Endodermal cell (in vitro differentiated cells): ENCODE measurements at regions not wholly inside any gene's neighbourhood (a gene's known extent, or its start where the extent isn't known, plus 50 kb on each side); places are given as distances from the start of the nearest gene placed in this dataset.

Source experiments
- DNase-seq: peaks from one replicate; pipeline ENCODE4 v3.0.0-alpha.2; 2017
- H3K27ac ChIP-seq: 2 replicates; pipeline ENCODE4 v1.5.1; 2013; ENCODE audit warnings: mild to moderate bottlenecking, low read depth, low read length, moderate library complexity
- H3K27me3 ChIP-seq: 2 replicates; pipeline ENCODE4 v1.6.1; 2013; ENCODE audit warnings: mild to moderate bottlenecking, low read length, moderate library complexity; ENCODE audit not compliant: insufficient read depth, control insufficient read depth, poor library complexity, severe bottlenecking
- H3K36me3 ChIP-seq: 2 replicates; pipeline ENCODE4 v1.7.0; 2013; ENCODE audit warnings: mild to moderate bottlenecking, low read length, moderate library complexity; ENCODE audit not compliant: control insufficient read depth, insufficient read depth
- H3K4me1 ChIP-seq: one replicate; pipeline ENCODE4 v1.7.0; 2013; ENCODE audit warnings: low read length; ENCODE audit not compliant: control insufficient read depth, insufficient read depth
- H3K4me3 ChIP-seq: 2 replicates; pipeline ENCODE4 v1.5.1; 2013; ENCODE audit warnings: mild to moderate bottlenecking, low read length, moderate library complexity
- H3K9ac ChIP-seq: 2 replicates; pipeline ENCODE4 v1.6.1; 2013; ENCODE audit warnings: mild to moderate bottlenecking, low read length, moderate library complexity; ENCODE audit not compliant: poor library complexity, severe bottlenecking; ENCODE audit errors: extremely low read depth
- H3K9me3 ChIP-seq: 2 replicates; pipeline ENCODE4 v1.6.1; 2013; ENCODE audit warnings: mild to moderate bottlenecking, low read length, moderate library complexity; ENCODE audit not compliant: control insufficient read depth
- H3K27ac Mint-ChIP-seq: 2 replicates; pipeline ENCODE4 v1.8.0; 2020; ENCODE audit warnings: mixed read lengths
- H3K27me3 Mint-ChIP-seq: 2 replicates; pipeline ENCODE4 v1.8.0; 2021; ENCODE audit warnings: mild to moderate bottlenecking, mixed read lengths; ENCODE audit not compliant: insufficient read depth
- H3K36me3 Mint-ChIP-seq: 2 replicates; pipeline ENCODE4 v1.8.0; 2020; ENCODE audit warnings: low read depth, mixed read lengths
- H3K4me1 Mint-ChIP-seq: 2 replicates; pipeline ENCODE4 v1.8.0; 2020; ENCODE audit warnings: mixed read lengths
- H3K4me3 Mint-ChIP-seq: 2 replicates; pipeline ENCODE4 v1.8.0; 2020; ENCODE audit warnings: mild to moderate bottlenecking, moderate library complexity, mixed read lengths
- H3K9me3 Mint-ChIP-seq: 2 replicates; pipeline ENCODE4 v1.8.0; 2020; ENCODE audit warnings: mild to moderate bottlenecking, mixed read lengths
- WGBS, 2 experiments: methylation state at CpG; one replicate each; pipeline versions ENCODE4 v1.1.5 to v1.1.7; 2013; ENCODE audit warnings: missing lambda C conversion rate in 2 of 2, mixed read lengths in 1 of 2; ENCODE audit not compliant: insufficient coverage in 1 of 2, insufficient read length in 1 of 2; 5-methylcytosine and 5-hydroxymethylcytosine counted together
- TF ChIP-seq, protein P1 (sequence below): fragments of 200-600 bp; sonication (generic); conservative IDR thresholded peaks from 2 replicates; pipeline ENCODE4 v1.5.0; 2021; ENCODE audit warnings: antibody characterized with exemption, mild to moderate bottlenecking

- 80 to 93% methylated on average over 2 of the region's 2 CpGs for WGBS, 2 experiments
- Mint-ChIP-seq H3K36me3 (no peaks in the 10 kb centered on the region), H3K9me3 (no peaks in the 10 kb centered on the region), H3K4me3 (no peak overlapping the region), H3K4me1 (no peaks in the 10 kb centered on the region), H3K27me3 (no peaks in the 10 kb centered on the region), H3K27ac (no peak overlapping the region)
- Histone ChIP-seq H3K4me1 (no peaks in the 10 kb centered on the region), H3K36me3 (no peaks in the 10 kb centered on the region), H3K4me3 (no peak overlapping the region), H3K27ac (no peak overlapping the region), H3K9ac (no peak overlapping the region), H3K9me3 (no peaks in the 10 kb centered on the region), H3K27me3 (no peaks in the 10 kb centered on the region)
- TF ChIP-seq, protein P1, sequence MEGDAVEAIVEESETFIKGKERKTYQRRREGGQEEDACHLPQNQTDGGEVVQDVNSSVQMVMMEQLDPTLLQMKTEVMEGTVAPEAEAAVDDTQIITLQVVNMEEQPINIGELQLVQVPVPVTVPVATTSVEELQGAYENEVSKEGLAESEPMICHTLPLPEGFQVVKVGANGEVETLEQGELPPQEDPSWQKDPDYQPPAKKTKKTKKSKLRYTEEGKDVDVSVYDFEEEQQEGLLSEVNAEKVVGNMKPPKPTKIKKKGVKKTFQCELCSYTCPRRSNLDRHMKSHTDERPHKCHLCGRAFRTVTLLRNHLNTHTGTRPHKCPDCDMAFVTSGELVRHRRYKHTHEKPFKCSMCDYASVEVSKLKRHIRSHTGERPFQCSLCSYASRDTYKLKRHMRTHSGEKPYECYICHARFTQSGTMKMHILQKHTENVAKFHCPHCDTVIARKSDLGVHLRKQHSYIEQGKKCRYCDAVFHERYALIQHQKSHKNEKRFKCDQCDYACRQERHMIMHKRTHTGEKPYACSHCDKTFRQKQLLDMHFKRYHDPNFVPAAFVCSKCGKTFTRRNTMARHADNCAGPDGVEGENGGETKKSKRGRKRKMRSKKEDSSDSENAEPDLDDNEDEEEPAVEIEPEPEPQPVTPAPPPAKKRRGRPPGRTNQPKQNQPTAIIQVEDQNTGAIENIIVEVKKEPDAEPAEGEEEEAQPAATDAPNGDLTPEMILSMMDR = no peak
- DNase-seq = no peak
These were observed 1172.4 kb downstream of the BRINP3 start for GRCh38 chr1:189305279-189305678.

DNA sequence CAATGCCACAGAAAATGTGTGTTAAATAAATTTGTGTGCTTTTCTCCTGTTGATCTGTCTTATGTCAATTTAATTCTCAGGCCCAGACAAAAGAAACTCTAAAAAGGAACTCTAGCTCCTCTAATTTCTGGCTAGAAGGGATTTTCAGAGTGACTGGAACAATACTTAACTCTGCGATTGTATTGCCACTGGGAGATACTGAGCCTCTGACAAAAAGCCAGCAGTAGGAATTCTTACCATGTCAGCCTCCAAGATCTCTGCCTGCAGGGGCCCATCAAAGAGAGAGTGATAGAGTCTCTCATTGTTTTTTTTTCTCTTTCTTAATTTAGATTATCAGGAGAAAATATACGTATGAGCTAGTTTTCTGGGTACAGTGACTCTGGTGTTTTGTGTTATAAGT is 1165.7 kb downstream of the BRINP3 start:
- no peak for DNase-seq
- 65 to 89% methylated on average over 1 to 2 of the region's 2 CpGs for WGBS, 2 experiments
- H3K27ac ChIP-seq = peak overlapping the region; percentile 58
- H3K36me3 ChIP-seq = no peaks in the 10 kb centered on the region
- peak overlapping the region; percentile 43 for H3K4me3 ChIP-seq
- no peak overlapping the region for H3K27ac Mint-ChIP-seq
- no peaks in the 10 kb centered on the region for H3K27me3 ChIP-seq
- H3K36me3 Mint-ChIP-seq = no peaks in the 10 kb centered on the region
- H3K4me1 Mint-ChIP-seq = peaks cover 29% of the 10 kb centered on the region
- H3K9me3 ChIP-seq = no peaks in the 10 kb centered on the region
- H3K9me3 Mint-ChIP-seq = no peaks in the 10 kb centered on the region
- no peak overlapping the region for H3K9ac ChIP-seq
- no peaks in the 10 kb centered on the region for H3K27me3 Mint-ChIP-seq
- TF ChIP-seq, protein P1 = no peak
- H3K4me3 Mint-ChIP-seq = no peak overlapping the region
- peaks cover 6% of the 10 kb centered on the region for H3K4me1 ChIP-seq

GRCh38 chr1:189312499-189312898 is 1165.2 kb downstream of the BRINP3 start:
- H3K4me1 ChIP-seq = peaks cover 6% of the 10 kb centered on the region
- H3K27ac ChIP-seq = no peak overlapping the region
- no peak for DNase-seq
- Mint-ChIP-seq H3K27ac (peak overlapping the region; percentile 37), H3K4me3 (no peak overlapping the region), H3K36me3 (no peaks in the 10 kb centered on the region), H3K9me3 (no peaks in the 10 kb centered on the region), H3K4me1 (peaks cover 29% of the 10 kb centered on the region), H3K27me3 (no peaks in the 10 kb centered on the region)
- H3K27me3 ChIP-seq = no peaks in the 10 kb centered on the region
- H3K4me3 ChIP-seq = peak overlapping the region; percentile 43
- TF ChIP-seq, protein P1 = no peak
- no peaks in the 10 kb centered on the region for H3K36me3 ChIP-seq
- no peaks in the 10 kb centered on the region for H3K9me3 ChIP-seq
- H3K9ac ChIP-seq = no peak overlapping the region
